Left ventricle myocardium inferior (tissue), 1 donor: ENCODE measurements at regions not wholly inside any gene's neighbourhood (a gene's known extent, or its start where the extent isn't known, plus 50 kb on each side); places are given as distances from the start of the nearest gene placed in this dataset.

ENCODE experiments used
- DNase-seq: peaks from one replicate; pipeline ENCODE4 v3.0.0-alpha.2; 2020
- H3K27ac ChIP-seq: fragments of 200-600 bp; replicated peaks from 2 replicates; pipeline ENCODE4 v1.8.0; 2021
- H3K27me3 ChIP-seq: fragments of 200-600 bp; 2 replicates; pipeline ENCODE4 v1.8.0; 2021; ENCODE audit warnings: low read depth
- H3K36me3 ChIP-seq: fragments of 200-600 bp; 2 replicates; pipeline ENCODE4 v1.8.0; 2021
- H3K4me1 ChIP-seq: fragments of 200-600 bp; 2 replicates; pipeline ENCODE4 v1.8.0; 2021
- H3K4me3 ChIP-seq: fragments of 200-600 bp; 2 replicates; pipeline ENCODE4 v1.8.0; 2021; ENCODE audit warnings: mild to moderate bottlenecking, moderate library complexity
- H3K9me3 ChIP-seq: fragments of 200-600 bp; replicated peaks from 2 replicates; pipeline ENCODE4 v1.8.0; 2021
- intact Hi-C: fragments of 100-400 bp; cut with micrococcal nuclease; formaldehyde crosslinking; loops from one replicate; pipeline ENCODE4 v1.11.0; 2022
- TF ChIP-seq, protein P1 (sequence below): fragments of 200-600 bp; IDR thresholded peaks from 2 replicates; pipeline ENCODE4 v1.8.0; 2021; ENCODE audit warnings: antibody characterized with exemption, mild to moderate bottlenecking, borderline replicate concordance
- donor health status: DM: no; HTN: yes; CAD: no; lungs with severe emphysema.

DNA sequence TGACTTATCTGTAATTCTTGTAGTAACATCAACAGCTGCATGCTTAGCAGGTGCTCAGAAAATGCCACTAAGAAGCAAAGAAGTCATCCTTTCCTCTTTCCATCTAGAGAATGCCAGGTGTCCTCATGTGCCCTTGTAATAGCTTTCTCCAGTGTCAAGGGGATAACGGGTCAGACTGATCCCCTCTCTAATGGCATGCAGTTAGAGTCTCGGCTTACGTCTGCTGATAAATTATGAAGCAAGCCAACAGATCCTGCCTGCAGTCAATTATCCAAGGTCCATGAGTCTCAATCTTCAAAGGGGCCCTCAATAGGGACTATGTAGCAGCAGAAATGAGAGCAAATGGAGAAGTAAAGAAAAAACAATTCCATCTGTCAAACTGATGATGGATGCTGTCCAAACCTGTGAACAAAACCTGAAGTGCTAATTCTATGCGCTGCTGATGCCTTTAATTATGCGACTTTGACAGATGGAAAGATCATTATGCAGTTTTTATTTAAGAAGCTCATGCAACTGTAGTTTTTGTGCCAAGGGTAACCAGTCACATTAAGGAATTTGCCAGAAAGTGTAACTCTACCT lies 162.8 kb upstream of the PEX5L start:
- intact Hi-C loops = no loop called here

DNA sequence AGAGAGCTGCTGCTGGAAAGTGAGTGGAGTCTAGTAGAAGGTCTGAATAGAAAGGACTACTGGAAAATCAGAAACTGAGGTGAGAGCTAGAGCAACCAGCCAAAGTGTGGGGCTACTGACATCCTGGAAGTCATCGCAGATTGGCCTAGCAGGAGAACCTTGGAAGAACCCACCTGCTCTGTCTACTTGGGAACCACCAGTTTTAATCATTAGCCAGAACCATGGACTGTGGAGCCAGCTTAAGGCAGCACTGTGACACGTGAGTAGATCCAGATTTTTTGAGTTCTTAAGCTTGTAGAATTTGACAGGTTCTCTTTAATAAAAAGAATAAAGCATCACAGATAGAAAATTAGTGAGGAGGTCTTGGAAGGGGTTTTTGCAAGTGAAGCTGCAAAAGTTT lies 179.1 kb upstream of the PEX5L start:
- Histone ChIP-seq H3K4me1 (no peaks in the 10 kb centered on the region), H3K27me3 (no peaks in the 10 kb centered on the region), H3K9me3 (peaks cover 37% of the 10 kb centered on the region), H3K27ac (no peak overlapping the region), H3K4me3 (no peak overlapping the region), H3K36me3 (no peaks in the 10 kb centered on the region)
- TF ChIP-seq, protein P1, sequence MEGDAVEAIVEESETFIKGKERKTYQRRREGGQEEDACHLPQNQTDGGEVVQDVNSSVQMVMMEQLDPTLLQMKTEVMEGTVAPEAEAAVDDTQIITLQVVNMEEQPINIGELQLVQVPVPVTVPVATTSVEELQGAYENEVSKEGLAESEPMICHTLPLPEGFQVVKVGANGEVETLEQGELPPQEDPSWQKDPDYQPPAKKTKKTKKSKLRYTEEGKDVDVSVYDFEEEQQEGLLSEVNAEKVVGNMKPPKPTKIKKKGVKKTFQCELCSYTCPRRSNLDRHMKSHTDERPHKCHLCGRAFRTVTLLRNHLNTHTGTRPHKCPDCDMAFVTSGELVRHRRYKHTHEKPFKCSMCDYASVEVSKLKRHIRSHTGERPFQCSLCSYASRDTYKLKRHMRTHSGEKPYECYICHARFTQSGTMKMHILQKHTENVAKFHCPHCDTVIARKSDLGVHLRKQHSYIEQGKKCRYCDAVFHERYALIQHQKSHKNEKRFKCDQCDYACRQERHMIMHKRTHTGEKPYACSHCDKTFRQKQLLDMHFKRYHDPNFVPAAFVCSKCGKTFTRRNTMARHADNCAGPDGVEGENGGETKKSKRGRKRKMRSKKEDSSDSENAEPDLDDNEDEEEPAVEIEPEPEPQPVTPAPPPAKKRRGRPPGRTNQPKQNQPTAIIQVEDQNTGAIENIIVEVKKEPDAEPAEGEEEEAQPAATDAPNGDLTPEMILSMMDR = no peak
- intact Hi-C loops = no loop called here
- no peak for DNase-seq

More for the DNA sequence above, 162.8 kb upstream of the PEX5L start:
- H3K4me3 ChIP-seq = no peak overlapping the region
- H3K36me3 ChIP-seq = no peaks in the 10 kb centered on the region
- TF ChIP-seq, protein P1 = no peak
- no peaks in the 10 kb centered on the region for H3K4me1 ChIP-seq
- H3K27me3 ChIP-seq = no peaks in the 10 kb centered on the region
- no peak for DNase-seq
- no peak overlapping the region for H3K27ac ChIP-seq
- no peaks in the 10 kb centered on the region for H3K9me3 ChIP-seq

DNA sequence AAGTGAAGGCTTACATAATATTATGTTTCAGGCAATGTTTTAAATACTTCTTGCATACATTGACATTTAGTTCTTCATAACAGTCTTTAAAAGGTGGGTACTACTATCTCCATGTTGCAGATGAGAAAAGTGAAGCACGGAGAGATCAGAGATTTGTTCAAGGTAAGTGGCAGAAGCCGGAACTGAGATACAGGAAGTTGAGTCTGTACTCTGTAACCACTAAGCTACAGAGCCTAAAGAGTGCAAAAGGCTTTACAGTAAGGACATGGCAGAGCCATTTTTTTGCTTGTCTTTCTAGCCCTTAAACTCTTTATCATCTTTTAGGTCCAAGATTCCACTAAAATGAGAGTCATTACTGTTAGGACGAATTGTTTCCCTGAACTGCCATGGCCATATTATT lies 186.5 kb upstream of the PEX5L start:
- Histone ChIP-seq H3K36me3 (no peaks in the 10 kb centered on the region), H3K4me1 (no peaks in the 10 kb centered on the region), H3K9me3 (peaks cover 46% of the 10 kb centered on the region), H3K27me3 (no peaks in the 10 kb centered on the region), H3K27ac (no peak overlapping the region), H3K4me3 (no peak overlapping the region)
- DNase-seq = no peak
- intact Hi-C loops = no loop called here
- TF ChIP-seq, protein P1 = no peak

DNA sequence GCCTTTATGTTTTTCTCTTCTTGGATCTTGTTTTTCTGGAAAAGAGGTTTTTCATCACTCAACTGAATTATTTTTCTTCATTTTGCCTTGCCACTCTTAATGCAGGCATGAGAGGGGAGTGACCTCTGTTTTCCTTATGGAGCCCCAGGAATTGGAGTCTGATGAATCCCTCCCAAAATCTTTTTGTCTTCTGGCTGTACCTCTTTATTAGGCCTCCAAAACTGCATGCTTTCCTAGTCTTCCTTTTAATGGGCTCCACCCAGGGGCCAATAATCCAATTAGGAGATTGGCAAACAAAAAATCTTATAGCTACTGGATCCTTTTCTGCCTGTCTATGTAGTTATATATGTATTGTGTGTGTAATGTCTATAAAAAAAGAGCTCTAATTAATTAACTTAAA lies 192.4 kb upstream of the PEX5L start:
- intact Hi-C loops = no loop called here
- TF ChIP-seq, protein P1 = no peak
- H3K27me3 ChIP-seq = no peaks in the 10 kb centered on the region
- H3K9me3 ChIP-seq = peaks cover 67% of the 10 kb centered on the region
- H3K4me3 ChIP-seq = no peak overlapping the region
- no peaks in the 10 kb centered on the region for H3K4me1 ChIP-seq
- no peaks in the 10 kb centered on the region for H3K36me3 ChIP-seq
- no peak for DNase-seq
- no peak overlapping the region for H3K27ac ChIP-seq

DNA sequence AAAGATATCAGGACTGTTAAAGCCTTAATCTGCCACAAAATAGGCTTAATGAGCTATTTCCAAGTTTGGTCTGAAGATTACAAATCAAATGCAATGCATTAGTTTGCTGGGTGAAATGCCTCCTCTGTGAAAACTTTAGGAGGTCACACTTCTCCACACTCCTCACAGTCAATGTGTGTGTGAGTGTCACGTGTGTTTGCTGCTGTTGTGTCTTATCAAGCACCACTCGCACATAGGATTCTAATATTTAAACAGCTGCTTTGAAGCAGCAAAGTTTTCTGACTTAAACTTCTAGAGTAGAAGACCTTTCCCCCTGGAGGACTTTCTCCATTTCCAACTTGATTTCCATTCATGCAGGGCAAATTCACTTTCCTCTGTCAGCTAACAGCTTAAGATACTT lies 203.2 kb upstream of the PEX5L start:
- intact Hi-C loops = no loop called here
- Histone ChIP-seq H3K27me3 (no peaks in the 10 kb centered on the region), H3K9me3 (peaks cover 12% of the 10 kb centered on the region), H3K36me3 (no peaks in the 10 kb centered on the region), H3K4me1 (no peaks in the 10 kb centered on the region), H3K27ac (no peak overlapping the region), H3K4me3 (no peak overlapping the region)
- TF ChIP-seq, protein P1 = no peak
- DNase-seq = no peak
